GM12878 (cell line): ENCODE measurements at regions not wholly inside any gene's neighbourhood (a gene's known extent, or its start where the extent isn't known, plus 50 kb on each side); places are given as distances from the start of the nearest gene placed in this dataset.

Source experiments
- ATAC-seq: fragments of 200-7000 bp; cut with Tn5 transposase; 3 replicates; pipeline ENCODE4 v1.9.1; 2020; ENCODE audit warnings: mild to moderate bottlenecking, moderate library complexity
- BruUV-seq: library from RNA; stranded (reverse); fragments of 400-500 nt; replicated peaks from 2 replicates; lab custom pipeline; 2021; lab: Mats Ljungman, UMichigan
- CTCF ChIA-PET: fragments of 300-600 bp; sonication (Branson Sonifier 250); formaldehyde crosslinking; extraction: SDS; loops from one replicate; lab custom pipeline; 2021; ENCODE audit warnings: inconsistent platforms; lab: Yijun Ruan, JAX
- POLR2A ChIA-PET: fragments of 350-600 bp; formaldehyde crosslinking; extraction: SDS; loops from one replicate; lab custom pipeline; 2021; ENCODE audit warnings: inconsistent platforms; lab: Charles Lee
- RAD21 ChIA-PET: fragments of 300-600 bp; sonication (Branson Sonifier 250); formaldehyde crosslinking; loops from one replicate; lab custom pipeline; 2023; ENCODE audit warnings: antibody characterized with exemption; ENCODE audit not compliant: unreplicated experiment; lab: Charles Lee
- SMC1A ChIA-PET: fragments of 300-600 bp; sonication (Branson Sonifier 250); formaldehyde crosslinking; loops from one replicate; lab custom pipeline; 2023; ENCODE audit not compliant: unreplicated experiment, uncharacterized antibody; lab: Charles Lee
- DNase-seq: peaks from one replicate; pipeline ENCODE4 v3.0.0-alpha.2; 2011; ENCODE audit warnings: low read depth, low spot score
- FAIRE-seq: peaks from 3 replicates; lab custom pipeline; 2011; peaks lifted over from hg19 to GRCh38; lab: Jason Lieb, UNC
- H2AFZ ChIP-seq: 2 replicates; pipeline ENCODE4 v1.6.0; 2011; ENCODE audit warnings: low read depth, low read length, control low read depth; ENCODE audit not compliant: control insufficient read depth
- H3K27ac ChIP-seq: 2 replicates; pipeline ENCODE4 v1.5.1; 2011; ENCODE audit warnings: control low read depth; ENCODE audit not compliant: control insufficient read depth, insufficient read depth
- H3K27me3 ChIP-seq, 2 experiments: replicated peaks in 1 of 2; 2 replicates each; pipeline versions ENCODE4 v1.6.0 to v1.6.1; 2011; ENCODE audit warnings: low read length in 1 of 2; ENCODE audit not compliant: control insufficient read depth in 2 of 2, insufficient read depth in 2 of 2
- H3K36me3 ChIP-seq, 2 experiments: 2 replicates each; pipeline ENCODE4 v1.5.1; 2011; ENCODE audit warnings: low read length in 1 of 2; ENCODE audit not compliant: control insufficient read depth in 2 of 2, insufficient read depth in 2 of 2
- H3K4me1 ChIP-seq: 2 replicates; pipeline ENCODE4 v1.6.1; 2011; ENCODE audit warnings: mild to moderate bottlenecking, low read length, moderate library complexity, mixed read lengths; ENCODE audit not compliant: control insufficient read depth, insufficient read depth
- H3K4me2 ChIP-seq: 2 replicates; pipeline ENCODE4 v1.6.0; 2011; ENCODE audit warnings: control low read depth; ENCODE audit not compliant: control insufficient read depth, insufficient read depth
- H3K4me3 ChIP-seq: fragments of 200-600 bp; sonication (generic); 2 replicates; pipeline ENCODE4 v1.5.1; 2016
- H3K79me2 ChIP-seq: 2 replicates; pipeline ENCODE4 v1.6.0; 2011; ENCODE audit warnings: low read length; ENCODE audit not compliant: control insufficient read depth, insufficient read depth
- H3K9ac ChIP-seq: 2 replicates; pipeline ENCODE4 v1.8.0; 2011; ENCODE audit warnings: low read length, control low read depth, mixed read lengths; ENCODE audit not compliant: control insufficient read depth, insufficient read depth
- H3K9me3 ChIP-seq: replicated peaks from 3 replicates; pipeline ENCODE4 v1.5.1; 2011; ENCODE audit warnings: mild to moderate bottlenecking, low read length; ENCODE audit not compliant: control insufficient read depth, insufficient read depth
- H4K20me1 ChIP-seq: 2 replicates; pipeline ENCODE4 v1.6.0; 2011; ENCODE audit not compliant: control insufficient read depth, insufficient read depth
- ASH2L ChIP-seq: fragments of 300-600, 200-600 bp; sonication (generic); IDR thresholded peaks from 2 replicates; pipeline ENCODE4 v1.6.1; 2017; ENCODE audit warnings: low read depth, mild to moderate bottlenecking, borderline replicate concordance
- BACH1 ChIP-seq: fragments of 450-650 bp; IDR thresholded peaks from 2 replicates; pipeline ENCODE4 v1.6.1; 2017; ENCODE audit warnings: mild to moderate bottlenecking, borderline replicate concordance
- BHLHE40 ChIP-seq, 2 experiments: fragments of 450-650 bp in 1 of 2; IDR thresholded peaks; 2 replicates each; pipeline ENCODE4 v1.6.1; 2011 to 2017; ENCODE audit warnings: low read depth in 2 of 2, borderline replicate concordance in 1 of 2, improper control_type of control experiment in 1 of 2, low read length in 1 of 2, mild to moderate bottlenecking in 1 of 2
- BMI1 ChIP-seq: fragments of 450-650 bp; IDR thresholded peaks from 2 replicates; pipeline ENCODE4 v1.6.1; 2016; ENCODE audit warnings: mild to moderate bottlenecking, moderate library complexity, borderline replicate concordance
- BRCA1 ChIP-seq: IDR thresholded peaks from 2 replicates; pipeline ENCODE4 v1.6.1; 2011; ENCODE audit warnings: low read depth, low read length, improper control_type of control experiment
- CHD4 ChIP-seq: fragments of 200-600 bp; sonication (generic); IDR thresholded peaks from 2 replicates; pipeline ENCODE4 v1.6.1; 2016; ENCODE audit warnings: mild to moderate bottlenecking
- IKZF2 ChIP-seq, 2 experiments: fragments of 450-650 bp; IDR thresholded peaks; 2 replicates each; pipeline ENCODE4 v1.6.1; 2017; ENCODE audit warnings: mild to moderate bottlenecking in 2 of 2, moderate library complexity in 2 of 2
- JUNB ChIP-seq: IDR thresholded peaks from 2 replicates; pipeline ENCODE4 v1.6.1; 2016; ENCODE audit warnings: antibody characterized with exemption, mild to moderate bottlenecking
- KDM1A ChIP-seq: fragments of 200-600 bp; sonication (generic); IDR thresholded peaks from 2 replicates; pipeline ENCODE4 v1.6.1; 2016; ENCODE audit warnings: borderline replicate concordance
- MYB ChIP-seq: fragments of 150-350 bp; IDR thresholded peaks from 2 replicates; pipeline ENCODE4 v1.6.1; 2014; ENCODE audit warnings: mild to moderate bottlenecking, low read depth, low read length, borderline replicate concordance
- NFXL1 ChIP-seq: fragments of 450-650 bp; IDR thresholded peaks from 2 replicates; pipeline ENCODE4 v1.6.1; 2017; ENCODE audit warnings: antibody characterized with exemption, mild to moderate bottlenecking, borderline replicate concordance
- NFYB ChIP-seq: IDR thresholded peaks from 2 replicates; pipeline ENCODE4 v1.6.1; 2011; ENCODE audit warnings: low read depth, mild to moderate bottlenecking, low read length, improper control_type of control experiment, moderate library complexity; ENCODE audit not compliant: insufficient read depth
- NR2C2 ChIP-seq: IDR thresholded peaks from 2 replicates; pipeline ENCODE4 v1.6.1; 2011; ENCODE audit warnings: borderline replicate concordance, low read depth; ENCODE audit not compliant: control insufficient read depth, insufficient read length
- SMAD5 ChIP-seq: IDR thresholded peaks from 2 replicates; pipeline ENCODE4 v1.6.1; 2016; ENCODE audit warnings: antibody characterized with exemption, low read depth
- STAT3 ChIP-seq: IDR thresholded peaks from 2 replicates; pipeline ENCODE4 v1.6.1; 2011; ENCODE audit warnings: low read depth, low read length, improper control_type of control experiment
- TBL1XR1 ChIP-seq: IDR thresholded peaks from 2 replicates; pipeline ENCODE4 v1.6.1; 2012; ENCODE audit warnings: low read depth, low read length, improper control_type of control experiment
- ZNF384 ChIP-seq: IDR thresholded peaks from 2 replicates; pipeline ENCODE4 v1.6.1; 2012; ENCODE audit warnings: low read depth, mild to moderate bottlenecking, low read length, improper control_type of control experiment, borderline replicate concordance
- WGBS: methylation state at CpG from one replicate; pipeline ENCODE4 v1.1.6; 2016; ENCODE audit warnings: low lambda C conversion rate; ENCODE audit not compliant: insufficient replicate concordance, insufficient coverage; ENCODE audit errors: missing lambda C conversion rate; 5-methylcytosine and 5-hydroxymethylcytosine counted together
- in situ Hi-C: fragments of 300-500 bp; cut with MboI; formaldehyde crosslinking; loops from 9 replicates; pipeline ENCODE4 v1.14.3; 2018; ENCODE audit warnings: mixed read lengths
- intact Hi-C: fragments of 100-400 bp; cut with micrococcal nuclease; formaldehyde crosslinking; loops from one replicate; pipeline ENCODE4 v1.14.2; 2022; ENCODE audit not compliant: unreplicated experiment
- TF ChIP-seq, protein P1 (sequence below): fragments of 450-650 bp; IDR thresholded peaks from 2 replicates; pipeline ENCODE4 v1.6.1; 2018; ENCODE audit warnings: mild to moderate bottlenecking, low read depth, moderate library complexity; ENCODE audit not compliant: partially characterized antibody

DNA sequence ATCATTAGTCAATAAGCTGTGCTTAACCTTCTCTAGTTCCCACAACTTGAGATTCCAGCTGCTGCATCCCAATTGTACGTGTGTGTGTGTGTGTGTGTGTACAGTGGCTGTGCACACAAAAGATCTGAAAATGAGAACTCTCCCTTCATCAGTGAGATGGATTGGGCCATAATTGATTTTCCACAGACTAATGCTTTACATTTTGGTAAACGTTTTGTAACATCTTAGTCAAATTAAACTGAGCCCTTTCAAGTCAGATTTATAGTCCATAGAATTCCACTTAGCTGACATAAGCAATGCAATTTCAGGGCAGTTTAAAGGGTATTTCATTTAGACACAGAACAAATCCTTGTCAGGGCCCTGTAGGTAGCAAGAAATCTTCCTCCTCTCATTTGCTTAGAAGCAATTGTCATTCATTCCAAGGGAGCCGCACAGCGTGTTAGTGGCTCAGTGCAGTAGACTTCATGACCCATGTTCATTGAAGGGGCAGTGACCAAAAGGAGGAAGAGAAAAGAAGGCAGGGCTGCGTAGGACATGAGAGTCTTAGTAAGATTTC, 1123.5 kb upstream of the AUTS2 start:
- ChIA-PET POLR2A (no interaction called here), CTCF (no interaction called here), SMC1A (no interaction called here), RAD21 (no interaction called here)
- in situ Hi-C loops (no loop called here), intact Hi-C loops (no loop called here)
- no peak overlapping the region for H3K9ac ChIP-seq
- H3K9me3 ChIP-seq = no peaks in the 10 kb centered on the region; the same call in 2 of the 3 replicates
- no peak overlapping the region for H3K4me2 ChIP-seq
- H3K27me3 ChIP-seq = no peaks in the 10 kb centered on the region
- WGBS = 36% methylated on average over 5 of the region's 5 CpGs
- no peak overlapping the region for H3K4me3 ChIP-seq
- no peaks in the 10 kb centered on the region for H3K4me1 ChIP-seq
- no peaks in the 10 kb centered on the region for H4K20me1 ChIP-seq
- no TSS peak for BruUV-seq
- FAIRE-seq = no peak
- H3K36me3 ChIP-seq = no peaks in the 10 kb centered on the region
- no peaks in the 10 kb centered on the region for H3K79me2 ChIP-seq
- no peak for DNase-seq
- no peak for ATAC-seq
- no peak overlapping the region for H3K27ac ChIP-seq
- H2AFZ ChIP-seq = no peak overlapping the region
- TF ChIP-seq NFXL1 = no peak
- no peak for TF ChIP-seq ZNF384
- TF ChIP-seq IKZF2 (IDR thresholded peaks at IDR 0.05) = no peak
- TF ChIP-seq BRCA1 = no peak
- no peak for TF ChIP-seq CHD4
- TF ChIP-seq STAT3 = no peak
- no peak for TF ChIP-seq BHLHE40 (IDR thresholded peaks at IDR 0.05; ENCODE audit: borderline replicate concordance in 1 of 2, low read depth in 2 of 2, low read length in 1 of 2)
- TF ChIP-seq ASH2L = no peak
- TF ChIP-seq, protein P1, sequence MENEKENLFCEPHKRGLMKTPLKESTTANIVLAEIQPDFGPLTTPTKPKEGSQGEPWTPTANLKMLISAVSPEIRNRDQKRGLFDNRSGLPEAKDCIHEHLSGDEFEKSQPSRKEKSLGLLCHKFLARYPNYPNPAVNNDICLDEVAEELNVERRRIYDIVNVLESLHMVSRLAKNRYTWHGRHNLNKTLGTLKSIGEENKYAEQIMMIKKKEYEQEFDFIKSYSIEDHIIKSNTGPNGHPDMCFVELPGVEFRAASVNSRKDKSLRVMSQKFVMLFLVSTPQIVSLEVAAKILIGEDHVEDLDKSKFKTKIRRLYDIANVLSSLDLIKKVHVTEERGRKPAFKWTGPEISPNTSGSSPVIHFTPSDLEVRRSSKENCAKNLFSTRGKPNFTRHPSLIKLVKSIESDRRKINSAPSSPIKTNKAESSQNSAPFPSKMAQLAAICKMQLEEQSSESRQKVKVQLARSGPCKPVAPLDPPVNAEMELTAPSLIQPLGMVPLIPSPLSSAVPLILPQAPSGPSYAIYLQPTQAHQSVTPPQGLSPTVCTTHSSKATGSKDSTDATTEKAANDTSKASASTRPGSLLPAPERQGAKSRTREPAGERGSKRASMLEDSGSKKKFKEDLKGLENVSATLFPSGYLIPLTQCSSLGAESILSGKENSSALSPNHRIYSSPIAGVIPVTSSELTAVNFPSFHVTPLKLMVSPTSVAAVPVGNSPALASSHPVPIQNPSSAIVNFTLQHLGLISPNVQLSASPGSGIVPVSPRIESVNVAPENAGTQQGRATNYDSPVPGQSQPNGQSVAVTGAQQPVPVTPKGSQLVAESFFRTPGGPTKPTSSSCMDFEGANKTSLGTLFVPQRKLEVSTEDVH = no peak
- TF ChIP-seq KDM1A = no peak
- no peak for TF ChIP-seq JUNB
- TF ChIP-seq SMAD5 = no peak
- no peak for TF ChIP-seq TBL1XR1
- TF ChIP-seq NFYB = no peak
- no peak for TF ChIP-seq MYB
- no peak for TF ChIP-seq NR2C2
- no peak for TF ChIP-seq BMI1
- no peak for TF ChIP-seq BACH1
- TF ChIP-seq, all 136 proteins: peak for 0
